GM19467 (cell line): ENCODE measurements at regions not wholly inside any gene's neighbourhood (a gene's known extent, or its start where the extent isn't known, plus 50 kb on each side); places are given as distances from the start of the nearest gene placed in this dataset.
"Not testable (repeated sequence)": the region's sequence is repeated elsewhere in the genome, so short reads cannot be mapped to it uniquely, and the experiment has no call there.

Experiments used
- ATAC-seq: cut with Tn5 transposase; IDR thresholded peaks from one replicate; pipeline ENCODE4 v1.9.1; 2021; ENCODE audit warnings: mild to moderate bottlenecking, moderate library complexity; ENCODE audit not compliant: unreplicated experiment

- ATAC-seq, result no peak
Observed at GRCh38 chr15:21262851-21263425, 177.4 kb downstream of the POTEB3 start.

- no peak for ATAC-seq
Observed at GRCh38 chr15:21261965-21262850, 178.1 kb downstream of the POTEB3 start.

GRCh38 chr15:21261396-21261964 is 178.8 kb downstream of the POTEB3 start:
- ATAC-seq, result no peak

GRCh38 chr15:21260966-21261395 is 179.3 kb downstream of the POTEB3 start:
- ATAC-seq, result no peak

GRCh38 chr15:21258635-21259034 is 181.7 kb downstream of the POTEB3 start:
- not testable (repeated sequence) for ATAC-seq

- not testable (repeated sequence) for ATAC-seq
Observed at GRCh38 chr15:21249508-21250019, 190.7 kb downstream of the POTEB3 start.
